ENCODE measurements at regions not wholly inside any gene's neighbourhood (a gene's known extent, or its start where the extent isn't known, plus 50 kb on each side); places are given as distances from the start of the nearest gene placed in this dataset.
"Not testable (repeated sequence)": the region's sequence is repeated elsewhere in the genome, so short reads cannot be mapped to it uniquely, and the experiment has no call there.

DNA sequence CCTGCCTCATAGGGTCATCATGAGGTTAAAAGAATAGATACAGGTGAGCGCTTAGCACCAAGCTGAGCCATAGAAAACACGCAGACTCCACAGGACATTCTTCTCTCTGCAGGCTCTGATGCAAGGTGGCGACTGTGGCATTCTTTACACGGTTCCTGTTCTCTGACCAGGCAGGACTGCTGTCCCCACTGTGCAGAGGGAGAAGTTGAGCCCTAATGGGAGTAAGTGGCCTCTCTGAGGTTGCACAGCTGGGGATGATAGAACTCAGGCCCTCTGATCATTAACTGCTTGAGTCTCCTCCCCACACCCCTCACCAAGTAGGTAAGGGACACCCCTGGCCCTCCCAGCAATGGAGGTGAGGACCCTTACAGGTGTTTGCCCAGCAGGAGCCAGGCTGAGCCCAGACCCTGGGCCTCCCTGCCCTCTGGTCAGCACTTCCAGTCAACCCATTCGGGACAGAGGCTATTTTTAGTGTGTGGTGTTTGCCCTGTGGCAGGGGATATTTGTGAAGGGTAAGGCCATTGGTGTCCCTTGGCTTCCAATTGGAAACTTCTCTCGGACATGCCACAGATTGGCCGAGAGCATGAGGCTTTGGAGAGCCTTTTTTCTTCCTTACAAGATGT is 116.8 kb downstream of the VEGFA start:
- Histone ChIP-seq H3K9ac (no peak overlapping the region), H3K4me1 (peaks cover 44 to 63% (median 57%) of the 10 kb centered on the region in 10 experiments), H3K9me3 (replicated peaks in 1 of 11) (no peaks in the 10 kb centered on the region), H3K4me2 (peak overlapping the region; percentile 10 to 90 (median 50); a peak in 20 of 22 replicates), H3K4me3 (no peak overlapping the region), H3K36me3 (no peaks in the 10 kb centered on the region), H3K27me3 (no peaks in the 10 kb centered on the region), H4K20me1 (peaks cover 0 to 13% (median 0%) of the 10 kb centered on the region in 11 experiments; a peak in 2 of 22 replicates), H3K27ac (no peak overlapping the region)
- no peak for TF ChIP-seq Cebpa-rat (IDR thresholded peaks at IDR 0.05)

DNA sequence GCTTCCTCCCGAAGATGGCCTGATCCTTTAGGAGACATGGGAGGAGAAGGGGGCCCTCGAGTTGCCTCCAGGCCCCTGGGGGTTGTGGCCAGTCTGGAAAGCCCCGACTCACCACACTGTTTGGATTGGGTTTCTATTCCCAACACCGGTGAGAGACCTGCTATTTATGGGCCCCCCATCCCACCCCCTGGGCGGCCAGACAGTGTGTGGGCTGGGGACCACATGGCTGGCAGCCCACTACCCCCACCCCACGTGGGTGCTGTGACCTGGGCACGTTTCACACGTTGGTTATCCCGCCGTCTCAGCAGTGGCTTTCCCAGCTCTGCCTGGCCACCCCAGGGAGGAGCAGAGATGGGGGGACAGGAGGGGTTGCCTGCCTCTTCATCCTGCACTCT is 116.1 kb downstream of the VEGFA start:
- Histone ChIP-seq H3K9ac (no peak overlapping the region), H4K20me1 (peaks cover 0 to 13% (median 0%) of the 10 kb centered on the region in 11 experiments; a peak in 2 of 22 replicates), H3K9me3 (replicated peaks in 1 of 11) (no peaks in the 10 kb centered on the region), H3K4me2 (peak overlapping the region in 6 of 11 experiments; percentile 6 to 90 (median 73); a peak in 11 of 22 replicates), H3K27me3 (no peaks in the 10 kb centered on the region), H3K36me3 (no peaks in the 10 kb centered on the region), H3K27ac (0 out of 22 replicates have a peak overlapping the region, but pooled peaks of 1 of the 11 experiments have one; percentile 25), H3K4me1 (peaks cover 44 to 63% (median 58%) of the 10 kb centered on the region in 10 experiments), H3K4me3 (no peak overlapping the region)
- no peak for TF ChIP-seq Cebpa-rat (IDR thresholded peaks at IDR 0.05)

DNA sequence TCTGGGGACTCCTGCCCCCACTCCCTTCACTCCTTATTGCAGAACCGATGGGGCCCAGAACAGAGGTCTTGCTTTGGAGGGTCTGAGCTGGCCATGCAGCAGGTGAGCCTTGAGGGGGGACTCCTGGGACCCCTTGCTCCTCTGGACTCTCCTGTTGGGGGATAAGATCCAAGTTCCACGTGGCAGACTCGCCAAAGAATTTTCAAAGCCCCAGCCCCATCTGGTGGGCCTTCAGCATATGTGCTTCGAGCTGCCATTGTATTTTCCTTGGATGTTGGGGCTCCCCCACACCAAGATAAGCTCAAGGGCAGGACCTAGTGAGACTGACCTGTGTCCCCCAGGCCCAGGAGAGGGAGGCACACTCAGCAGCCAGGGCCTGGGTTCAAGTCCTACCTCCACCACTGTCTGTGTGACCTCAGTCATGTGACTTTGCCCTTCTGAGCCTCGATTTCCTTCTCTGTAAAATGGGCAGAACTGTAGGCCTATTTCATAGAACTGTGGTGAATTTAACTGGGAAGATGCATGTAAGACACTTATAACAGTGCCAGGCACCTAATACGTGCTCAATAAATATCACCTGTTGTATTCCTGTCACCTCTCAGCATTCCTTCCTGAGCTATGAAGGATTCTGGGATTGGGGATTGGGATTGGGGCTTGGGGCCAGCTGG is 115.5 kb downstream of the VEGFA start:
- H3K9ac ChIP-seq, result peak overlapping the region in 1 of 11 experiments; percentile 70; a peak in 2 of 22 replicates
- no peaks in the 10 kb centered on the region for H3K9me3 ChIP-seq (replicated peaks in 1 of 11)
- H3K4me2 ChIP-seq, result peak overlapping the region; percentile 61 to 90 (median 79); a peak in 18 of 22 replicates
- H4K20me1 ChIP-seq, result peaks cover 0 to 13% (median 0%) of the 10 kb centered on the region in 11 experiments; a peak in 2 of 22 replicates
- H3K27me3 ChIP-seq, result no peaks in the 10 kb centered on the region
- H3K36me3 ChIP-seq, result no peaks in the 10 kb centered on the region
- H3K4me1 ChIP-seq, result peaks cover 44 to 59% (median 54%) of the 10 kb centered on the region in 10 experiments
- no peak for TF ChIP-seq Cebpa-rat (IDR thresholded peaks at IDR 0.05)
- no peak overlapping the region for H3K4me3 ChIP-seq
- peak overlapping the region in 5 of 11 experiments; percentile 58 to 79 (median 74); a peak in 5 of 22 replicates for H3K27ac ChIP-seq

DNA sequence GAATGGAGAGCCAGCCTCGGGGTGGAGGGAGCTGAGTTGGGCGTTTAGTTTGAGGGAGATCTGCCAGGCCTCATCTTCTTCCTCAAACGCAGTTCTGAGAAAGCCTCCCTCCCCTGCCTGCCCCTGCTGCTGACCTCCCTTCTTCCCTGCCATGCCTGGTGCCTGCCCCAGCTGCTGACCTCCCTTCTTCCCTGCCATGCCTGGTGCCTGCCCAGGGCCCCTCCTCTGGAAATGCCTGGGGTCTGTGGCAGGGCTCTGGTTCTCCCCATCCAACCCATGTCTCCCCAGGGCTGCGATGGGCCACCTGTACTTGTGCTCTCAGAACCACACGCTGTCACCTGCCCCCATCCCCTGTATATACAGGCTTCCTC is 114.6 kb downstream of the VEGFA start:
- no peaks in the 10 kb centered on the region for H3K9me3 ChIP-seq (replicated peaks in 1 of 11)

DNA sequence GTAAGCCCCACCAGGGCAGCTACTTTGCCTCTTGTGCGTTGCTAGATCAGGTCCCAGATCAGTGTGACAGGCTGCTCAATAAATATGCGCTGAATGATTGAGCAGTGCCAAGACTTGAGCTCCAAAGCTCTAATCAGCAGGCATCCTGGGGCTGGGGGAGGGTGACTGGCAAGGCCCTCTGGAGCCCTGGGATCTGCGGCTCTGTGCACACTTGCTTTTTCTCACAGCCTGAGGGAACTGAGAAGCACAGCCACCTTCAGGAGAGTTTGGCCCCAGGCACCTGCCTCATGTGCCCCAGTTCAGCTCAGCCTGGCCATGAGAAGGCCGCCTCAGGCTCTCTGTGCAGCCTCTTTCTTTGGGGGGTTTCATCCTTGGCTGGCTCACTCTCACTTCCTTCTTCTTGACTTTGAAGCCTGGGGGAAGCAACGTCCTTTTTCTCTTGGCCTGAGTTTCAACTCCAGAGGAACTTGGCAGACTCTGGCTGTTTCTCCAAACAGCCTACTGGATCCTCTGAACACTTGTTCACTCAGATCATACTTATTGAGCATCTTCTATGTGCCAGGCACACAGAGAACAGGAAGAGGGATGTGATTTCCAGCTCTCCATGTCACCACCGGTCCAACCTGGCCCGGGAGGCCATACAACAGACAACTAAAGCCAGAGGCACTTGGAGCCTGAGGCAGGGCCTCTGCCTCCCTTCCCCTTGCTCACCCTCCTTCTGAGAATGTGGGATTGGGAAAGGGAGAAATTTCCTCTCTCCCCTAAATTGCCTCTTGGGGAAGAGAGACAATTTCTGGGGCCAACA is 114.0 kb downstream of the VEGFA start:
- TF ChIP-seq Cebpa-rat (IDR thresholded peaks at IDR 0.05), result no peak
- Histone ChIP-seq H3K4me3 (no peak overlapping the region), H3K36me3 (no peaks in the 10 kb centered on the region), H4K20me1 (peaks cover 0 to 13% (median 0%) of the 10 kb centered on the region in 11 experiments; a peak in 2 of 22 replicates), H3K27ac (peak overlapping the region; percentile 24 to 79 (median 66); a peak in 21 of 22 replicates), H3K9me3 (replicated peaks in 1 of 11) (no peaks in the 10 kb centered on the region), H3K4me1 (peaks cover 46 to 70% (median 63%) of the 10 kb centered on the region in 10 experiments), H3K27me3 (no peaks in the 10 kb centered on the region), H3K9ac (peak overlapping the region; percentile 26 to 71 (median 56); a peak in 18 of 22 replicates), H3K4me2 (peak overlapping the region; percentile 61 to 90 (median 79))

More for the DNA sequence above, 114.6 kb downstream of the VEGFA start:
- H3K27ac ChIP-seq, result peak overlapping the region; percentile 24 to 79 (median 66); a peak in 21 of 22 replicates
- no peak for TF ChIP-seq Cebpa-rat (IDR thresholded peaks at IDR 0.05)
- H4K20me1 ChIP-seq, result peaks cover 0 to 13% (median 0%) of the 10 kb centered on the region in 11 experiments; a peak in 2 of 22 replicates
- no peaks in the 10 kb centered on the region for H3K27me3 ChIP-seq
- H3K36me3 ChIP-seq, result no peaks in the 10 kb centered on the region
- no peak overlapping the region for H3K4me3 ChIP-seq
- H3K4me1 ChIP-seq, result peaks cover 44 to 64% (median 57%) of the 10 kb centered on the region in 10 experiments
- H3K9ac ChIP-seq, result peak overlapping the region; percentile 26 to 71 (median 56); a peak in 18 of 22 replicates
- H3K4me2 ChIP-seq, result peak overlapping the region; percentile 61 to 90 (median 79)

DNA sequence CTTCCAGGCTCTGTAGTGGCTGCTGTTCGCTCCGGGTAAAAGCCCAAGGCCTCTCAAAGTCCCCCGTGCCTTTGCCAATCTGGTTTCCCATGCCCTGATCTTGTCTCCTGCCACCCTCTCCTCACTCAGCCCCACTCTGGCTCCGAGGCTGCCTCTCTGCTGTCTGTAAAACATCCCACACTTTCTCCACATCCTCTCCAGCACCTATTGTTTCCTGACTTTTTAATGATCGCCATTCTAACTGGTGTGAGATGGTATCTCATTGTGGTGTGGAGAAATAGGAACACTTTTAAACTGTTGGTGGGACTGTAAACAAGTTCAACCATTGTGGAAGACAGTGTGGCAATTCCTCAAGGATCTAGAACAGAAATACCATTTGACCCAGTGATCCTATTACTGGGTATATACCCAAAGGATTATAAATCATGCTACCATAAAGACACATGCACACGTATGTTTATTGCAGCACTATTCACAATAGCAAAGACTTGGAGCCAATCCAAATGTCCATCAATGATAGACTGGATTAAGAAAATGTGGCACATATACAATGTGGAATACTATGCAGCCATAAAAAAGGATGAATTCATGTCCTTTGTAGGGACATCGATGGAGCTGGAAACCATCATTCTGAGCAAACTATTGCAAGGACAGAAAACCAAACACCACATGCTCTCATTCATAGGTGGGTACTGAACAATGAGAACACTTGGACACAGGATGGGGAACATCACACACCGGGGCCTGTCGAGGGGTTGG is 112.9 kb downstream of the VEGFA start:
- H3K27ac ChIP-seq; H3K9me3 ChIP-seq (replicated peaks in 1 of 11); H3K36me3 ChIP-seq; H3K9ac ChIP-seq; H3K27me3 ChIP-seq; H3K4me2 ChIP-seq; H3K4me3 ChIP-seq: not testable (repeated sequence)
- Histone ChIP-seq H3K4me1 (peaks cover 48 to 79% (median 71%) of the 10 kb centered on the region in 10 experiments), H4K20me1 (peaks cover 0 to 13% (median 0%) of the 10 kb centered on the region in 11 experiments; a peak in 2 of 22 replicates)

DNA sequence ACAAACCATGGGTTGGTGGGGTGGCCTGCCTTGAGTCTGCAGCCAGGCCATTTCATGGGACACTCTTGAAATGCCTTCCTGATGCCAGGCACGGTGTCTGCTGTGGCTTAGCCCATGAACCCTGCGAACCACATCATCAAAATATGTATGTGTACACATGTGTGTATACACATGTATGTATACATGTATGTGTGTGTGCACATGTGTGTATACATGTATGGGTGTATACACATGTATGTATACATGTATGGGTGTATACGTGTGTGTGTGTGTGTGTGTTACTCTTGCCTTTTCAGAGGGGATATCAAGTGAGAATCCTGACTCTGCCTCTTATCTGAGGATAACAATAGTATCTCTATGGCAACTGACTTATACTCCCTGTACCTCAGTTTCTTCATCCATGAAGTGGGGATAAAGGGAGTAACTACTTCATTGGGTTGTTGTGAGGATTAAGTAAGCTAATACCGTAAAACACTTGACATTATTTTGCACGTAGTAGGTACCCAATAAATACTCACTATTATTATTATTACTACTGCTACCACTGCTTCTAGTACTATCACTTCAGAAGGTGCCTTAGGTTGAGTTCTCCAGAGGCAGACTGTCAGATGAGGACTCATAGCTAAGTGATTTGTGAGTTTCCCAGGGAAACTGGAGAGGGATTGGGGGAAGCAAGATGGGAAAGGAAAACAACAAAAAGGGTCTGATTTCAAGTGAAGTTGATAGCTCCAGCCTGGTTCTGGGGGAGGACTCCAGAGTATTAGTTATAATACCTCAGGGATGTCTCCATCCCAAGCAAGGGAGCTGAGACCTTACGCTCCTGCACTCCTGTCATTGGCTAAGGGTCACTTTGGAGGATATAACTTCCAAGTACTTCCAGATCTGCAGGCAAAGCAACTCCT is 110.5 kb downstream of the VEGFA start:
- peak overlapping the region in 2 of 11 experiments; percentile 63 to 64; a peak in 3 of 22 replicates for H3K27ac ChIP-seq
- no peak for TF ChIP-seq Cebpa-rat (IDR thresholded peaks at IDR 0.05)
- H3K4me3 ChIP-seq, result no peak overlapping the region
- no peaks in the 10 kb centered on the region for H3K27me3 ChIP-seq
- H4K20me1 ChIP-seq, result peaks cover 0 to 13% (median 0%) of the 10 kb centered on the region in 11 experiments; a peak in 2 of 22 replicates
- H3K4me1 ChIP-seq, result peaks cover 27 to 74% (median 57%) of the 10 kb centered on the region in 10 experiments
- H3K9me3 ChIP-seq (replicated peaks in 1 of 11), result no peaks in the 10 kb centered on the region
- no peaks in the 10 kb centered on the region for H3K36me3 ChIP-seq
- peak overlapping the region in 5 of 11 experiments; percentile 51 to 79 (median 71); a peak in 8 of 22 replicates for H3K4me2 ChIP-seq
- H3K9ac ChIP-seq, result peak overlapping the region in 2 of 11 experiments; percentile 39 to 60; a peak in 1 of 22 replicates

Data from BLaER1 treated with 17β-estradiol and CSF1 and Interleukin-3, amounts not matched to agents 10 nM and 100 nM (cell line).